OCI-LY1 (cell line): ENCODE measurements at regions not wholly inside any gene's neighbourhood (a gene's known extent, or its start where the extent isn't known, plus 50 kb on each side); places are given as distances from the start of the nearest gene placed in this dataset.

Experiments used
- H2AFZ ChIP-seq: fragments of 200-600 bp; sonication (generic), shearing (Covaris generic); 2 replicates; pipeline ENCODE4 v1.6.0; 2014; ENCODE audit warnings: antibody characterized with exemption, mild to moderate bottlenecking, low read length
- H3F3A ChIP-seq: fragments of 200-600 bp; sonication (generic), shearing (Covaris generic); 2 replicates; pipeline ENCODE4 v1.6.0; 2014; ENCODE audit warnings: mild to moderate bottlenecking, antibody characterized with exemption, low read length, moderate library complexity; ENCODE audit not compliant: insufficient read depth
- H3K27ac ChIP-seq: fragments of 200-600 bp; sonication (generic); 2 replicates; pipeline ENCODE4 v1.5.1; 2014; ENCODE audit warnings: low read length, mixed run types, mild to moderate bottlenecking, low read depth; ENCODE audit not compliant: poor library complexity, severe bottlenecking
- H3K27me3 ChIP-seq: fragments of 200-600 bp; sonication (generic); 2 replicates; pipeline ENCODE4 v1.6.0; 2014; ENCODE audit warnings: antibody characterized with exemption, mild to moderate bottlenecking, low read length, moderate library complexity; ENCODE audit not compliant: insufficient read depth
- H3K36me3 ChIP-seq: fragments of 200-600 bp; sonication (generic); 2 replicates; pipeline ENCODE4 v1.6.1; 2014; ENCODE audit warnings: mild to moderate bottlenecking, antibody characterized with exemption, low read length, moderate library complexity, mixed read lengths; ENCODE audit not compliant: insufficient read depth
- H3K4me1 ChIP-seq: fragments of 200-600 bp; sonication (generic); 2 replicates; pipeline ENCODE4 v1.5.1; 2014; ENCODE audit warnings: mild to moderate bottlenecking, low read length, moderate library complexity; ENCODE audit not compliant: insufficient read depth, severe bottlenecking
- H3K4me2 ChIP-seq: fragments of 200-600 bp; sonication (generic), shearing (Covaris generic); 2 replicates; pipeline ENCODE4 v1.6.1; 2014; ENCODE audit warnings: low read length
- H3K4me3 ChIP-seq: fragments of 200-600 bp; sonication (generic); 2 replicates; pipeline ENCODE4 v1.5.1; 2014; ENCODE audit warnings: low read length, low read depth, mild to moderate bottlenecking, mixed read lengths; ENCODE audit not compliant: poor library complexity, severe bottlenecking
- H3K79me2 ChIP-seq: fragments of 200-600 bp; shearing (Covaris generic); 2 replicates; pipeline ENCODE4 v1.6.1; 2016; ENCODE audit warnings: mixed run types, low read length, mixed read lengths; ENCODE audit not compliant: insufficient read depth
- H3K9ac ChIP-seq: fragments of 200-600 bp; sonication (generic), shearing (Covaris generic); 2 replicates; pipeline ENCODE4 v1.6.1; 2014; ENCODE audit warnings: mild to moderate bottlenecking, low read length, mixed read lengths
- H3K9me2 ChIP-seq: fragments of 200-600 bp; sonication (generic), shearing (Covaris generic); 2 replicates; pipeline ENCODE4 v1.6.1; 2014; ENCODE audit warnings: low read depth, mild to moderate bottlenecking, low read length, mixed read lengths
- H3K9me3 ChIP-seq: fragments of 200-600 bp; shearing (Covaris generic); 2 replicates; pipeline ENCODE4 v1.6.1; 2014; ENCODE audit warnings: low read length, mixed read lengths
- H4K20me1 ChIP-seq: fragments of 200-600 bp; sonication (generic), shearing (Covaris generic); 2 replicates; pipeline ENCODE4 v1.6.0; 2016; ENCODE audit warnings: mild to moderate bottlenecking, low read length; ENCODE audit not compliant: insufficient read depth
- CTCF ChIP-seq: fragments of 200-600 bp; sonication (generic), shearing (Covaris generic); IDR thresholded peaks from 2 replicates; pipeline ENCODE4 v1.5.1; 2017; ENCODE audit warnings: mild to moderate bottlenecking, antibody characterized with exemption, low read length, moderate library complexity, mixed read lengths
- EZH2 ChIP-seq: fragments of 200-600 bp; sonication (generic), shearing (Covaris generic); IDR thresholded peaks from 2 replicates; pipeline ENCODE4 v1.8.0; 2017; ENCODE audit warnings: borderline replicate concordance, mixed run types, mild to moderate bottlenecking, antibody characterized with exemption, low read length, moderate library complexity, mixed read lengths

GRCh38 chr4:55258152-55258865, 87.7 kb upstream of the SRD5A3 start:
- no peak overlapping the region for H3K27ac ChIP-seq
- no peak for TF ChIP-seq CTCF
- no peaks in the 10 kb centered on the region for H3K4me1 ChIP-seq
- no peaks in the 10 kb centered on the region for H3K79me2 ChIP-seq
- 0 out of 2 replicates have a peak, but pooled peaks cover 3% of the 10 kb centered on the region for H3K27me3 ChIP-seq
- no peaks in the 10 kb centered on the region for H3K9me2 ChIP-seq
- H4K20me1 ChIP-seq, result no peaks in the 10 kb centered on the region
- H3F3A ChIP-seq, result no peaks in the 10 kb centered on the region
- H3K4me3 ChIP-seq, result no peak overlapping the region
- H3K4me2 ChIP-seq, result no peak overlapping the region
- no peaks in the 10 kb centered on the region for H3K9me3 ChIP-seq
- H3K36me3 ChIP-seq, result no peaks in the 10 kb centered on the region
- no peak overlapping the region for H2AFZ ChIP-seq
- H3K9ac ChIP-seq, result no peak overlapping the region

DNA sequence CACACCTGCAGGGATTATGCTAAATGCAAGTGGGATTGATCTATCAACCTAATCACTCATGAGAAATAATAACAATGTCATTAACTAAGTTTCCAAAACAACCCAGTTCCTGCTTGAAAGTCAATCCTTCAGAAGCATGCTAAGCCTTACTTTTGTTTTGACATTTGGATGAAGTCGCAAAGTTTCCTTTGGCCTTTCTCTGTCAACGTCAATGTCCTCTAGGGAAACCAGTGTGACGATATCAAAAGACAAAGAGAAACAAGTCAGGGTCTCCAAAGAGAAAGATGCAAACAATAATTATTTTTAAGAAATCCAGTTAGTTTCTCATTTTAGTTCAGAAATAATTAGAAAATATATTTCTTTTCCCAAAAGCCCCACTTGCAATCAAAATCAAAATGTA, 86.7 kb upstream of the SRD5A3 start:
- no peak overlapping the region for H3K27ac ChIP-seq
- H3K27me3 ChIP-seq, result 0 out of 2 replicates have a peak, but pooled peaks cover 3% of the 10 kb centered on the region
- no peak overlapping the region for H3K4me3 ChIP-seq
- H3K9ac ChIP-seq, result no peak overlapping the region
- H3K4me2 ChIP-seq, result no peak overlapping the region
- H3K4me1 ChIP-seq, result no peaks in the 10 kb centered on the region
- no peaks in the 10 kb centered on the region for H3K9me2 ChIP-seq
- no peak overlapping the region for H2AFZ ChIP-seq
- H4K20me1 ChIP-seq, result no peaks in the 10 kb centered on the region
- no peaks in the 10 kb centered on the region for H3K36me3 ChIP-seq
- no peaks in the 10 kb centered on the region for H3K9me3 ChIP-seq
- H3F3A ChIP-seq, result no peaks in the 10 kb centered on the region
- H3K79me2 ChIP-seq, result no peaks in the 10 kb centered on the region
- no peak for TF ChIP-seq EZH2
- no peak for TF ChIP-seq CTCF

DNA sequence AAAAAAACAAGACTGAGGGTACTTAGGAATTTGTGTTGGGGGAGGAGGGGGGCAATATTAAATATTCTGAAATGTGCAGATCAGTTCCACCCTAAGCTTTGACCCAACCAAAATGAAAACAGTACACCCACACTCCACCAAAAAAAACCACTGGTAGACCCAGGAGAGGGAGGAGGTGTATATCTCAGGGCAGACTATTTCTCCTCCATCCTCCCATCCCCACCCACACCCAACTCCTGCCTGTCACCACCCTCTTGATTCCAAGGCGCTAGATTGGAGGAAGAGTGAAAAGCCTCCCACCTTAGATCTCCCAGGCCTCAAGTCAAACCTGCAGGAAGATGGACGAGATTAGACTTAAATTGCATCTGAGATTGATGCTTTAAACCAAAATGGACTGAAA, 76.6 kb upstream of the SRD5A3 start:
- Histone ChIP-seq H3K9me2 (no peaks in the 10 kb centered on the region), H3K9ac (no peak overlapping the region), H3K4me2 (no peak overlapping the region), H3F3A (no peaks in the 10 kb centered on the region), H3K79me2 (no peaks in the 10 kb centered on the region), H2AFZ (no peak overlapping the region), H4K20me1 (no peaks in the 10 kb centered on the region), H3K27me3 (no peaks in the 10 kb centered on the region), H3K4me1 (no peaks in the 10 kb centered on the region), H3K27ac (no peak overlapping the region), H3K36me3 (no peaks in the 10 kb centered on the region), H3K9me3 (no peaks in the 10 kb centered on the region), H3K4me3 (no peak overlapping the region)
- TF ChIP-seq EZH2 (no peak), CTCF (no peak)
